GM19324 (cell line): ENCODE measurements at regions not wholly inside any gene's neighbourhood (a gene's known extent, or its start where the extent isn't known, plus 50 kb on each side); places are given as distances from the start of the nearest gene placed in this dataset.
"Not testable (repeated sequence)": the region's sequence is repeated elsewhere in the genome, so short reads cannot be mapped to it uniquely, and the experiment has no call there.

ENCODE experiments used
- ATAC-seq: cut with Tn5 transposase; IDR thresholded peaks from one replicate; pipeline ENCODE4 v1.9.1; 2021; ENCODE audit warnings: mild to moderate bottlenecking, moderate library complexity; ENCODE audit not compliant: unreplicated experiment, low FRiP score

- not testable (repeated sequence) for ATAC-seq
Measured at GRCh38 chr3:125914608-125915436, 54.2 kb upstream of the ROPN1B start.

GRCh38 chr3:125915437-125915787, 53.6 kb upstream of the ROPN1B start:
- not testable (repeated sequence) for ATAC-seq

- ATAC-seq = peak; percentile 91
Measured at GRCh38 chr3:125915792-125916375, 53.1 kb upstream of the ROPN1B start.

GRCh38 chr3:125916376-125916978, 52.5 kb upstream of the ROPN1B start:
- peak; percentile 87 for ATAC-seq

- ATAC-seq = not testable (repeated sequence)
Measured at GRCh38 chr3:125917020-125917549, 51.9 kb upstream of the ROPN1B start.

GRCh38 chr3:125918024-125918423, 51.0 kb upstream of the ROPN1B start:
- ATAC-seq = not testable (repeated sequence)

- ATAC-seq = not testable (repeated sequence)
Measured at GRCh38 chr3:125918451-125918850, 50.5 kb upstream of the ROPN1B start.

GRCh38 chr3:125918866-125919265, 50.1 kb upstream of the ROPN1B start:
- not testable (repeated sequence) for ATAC-seq
